ENCODE measurements at regions not wholly inside any gene's neighbourhood (a gene's known extent, or its start where the extent isn't known, plus 50 kb on each side); places are given as distances from the start of the nearest gene placed in this dataset.

- Histone ChIP-seq H3K9me2 (replicated peaks; ENCODE audit: insufficient read depth, low read length) (no peaks in the 10 kb centered on the region), H3K79me2 (ENCODE audit: insufficient read depth, low read length) (no peaks in the 10 kb centered on the region), H4K20me1 (ENCODE audit: low read depth, low read length) (no peaks in the 10 kb centered on the region), H3K27ac (ENCODE audit: low read depth, low read length) (no peak overlapping the region), H3K4me2 (ENCODE audit: low read depth, low read length, poor library complexity, severe bottlenecking) (no peak overlapping the region), H3K9me3 (ENCODE audit: insufficient read depth, low read length) (no peaks in the 10 kb centered on the region), H3K4me3 (ENCODE audit: insufficient read depth, low read length, poor library complexity, severe bottlenecking) (no peak overlapping the region), H3K36me3 (ENCODE audit: low read length) (no peaks in the 10 kb centered on the region), H3F3A (ENCODE audit: insufficient read depth) (no peaks in the 10 kb centered on the region), H3K9ac (ENCODE audit: low read length) (no peak overlapping the region), H3K27me3 (ENCODE audit: low read length) (no peaks in the 10 kb centered on the region), H2AFZ (ENCODE audit: low read depth, low read length, severe bottlenecking) (no peak overlapping the region)
- TF ChIP-seq CTCF (IDR thresholded peaks at IDR 0.05; ENCODE audit: insufficient read depth, low read length, poor library complexity, severe bottlenecking) (peak; percentile 83), EZH2phosphoT487 (conservative IDR thresholded peaks at IDR 0.05; ENCODE audit: low read length) (no peak)
Measured at GRCh38 chr1:112808861-112809684, 93.9 kb upstream of the PPM1J start.

- no peaks in the 10 kb centered on the region for H3K36me3 ChIP-seq (ENCODE audit: low read length)
- no peak overlapping the region for H3K4me2 ChIP-seq (ENCODE audit: low read depth, low read length, poor library complexity, severe bottlenecking)
- H3K9me3 ChIP-seq (ENCODE audit: insufficient read depth, low read length): no peaks in the 10 kb centered on the region
- H4K20me1 ChIP-seq (ENCODE audit: low read depth, low read length): no peaks in the 10 kb centered on the region
- no peaks in the 10 kb centered on the region for H3K79me2 ChIP-seq (ENCODE audit: insufficient read depth, low read length)
- no peak overlapping the region for H3K9ac ChIP-seq (ENCODE audit: low read length)
- no peak overlapping the region for H3K27ac ChIP-seq (ENCODE audit: low read depth, low read length)
- H2AFZ ChIP-seq (ENCODE audit: low read depth, low read length, severe bottlenecking): no peak overlapping the region
- H3K4me3 ChIP-seq (ENCODE audit: insufficient read depth, low read length, poor library complexity, severe bottlenecking): no peak overlapping the region
- H3K9me2 ChIP-seq (replicated peaks; ENCODE audit: insufficient read depth, low read length): no peaks in the 10 kb centered on the region
- TF ChIP-seq CTCF (IDR thresholded peaks at IDR 0.05; ENCODE audit: insufficient read depth, low read length, poor library complexity, severe bottlenecking) (no peak), EZH2phosphoT487 (conservative IDR thresholded peaks at IDR 0.05; ENCODE audit: low read length) (no peak)
- H3K27me3 ChIP-seq (ENCODE audit: low read length): no peaks in the 10 kb centered on the region
- H3F3A ChIP-seq (ENCODE audit: insufficient read depth): no peaks in the 10 kb centered on the region
Measured at GRCh38 chr1:112807999-112808398, 92.9 kb upstream of the PPM1J start.

- no peaks in the 10 kb centered on the region for H4K20me1 ChIP-seq (ENCODE audit: low read depth, low read length)
- H3K9me3 ChIP-seq (ENCODE audit: insufficient read depth, low read length): no peaks in the 10 kb centered on the region
- H3K4me3 ChIP-seq (ENCODE audit: insufficient read depth, low read length, poor library complexity, severe bottlenecking): no peak overlapping the region
- H3K27me3 ChIP-seq (ENCODE audit: low read length): no peaks in the 10 kb centered on the region
- H2AFZ ChIP-seq (ENCODE audit: low read depth, low read length, severe bottlenecking): no peak overlapping the region
- H3K9ac ChIP-seq (ENCODE audit: low read length): no peak overlapping the region
- H3K4me2 ChIP-seq (ENCODE audit: low read depth, low read length, poor library complexity, severe bottlenecking): no peak overlapping the region
- no peaks in the 10 kb centered on the region for H3F3A ChIP-seq (ENCODE audit: insufficient read depth)
- no peaks in the 10 kb centered on the region for H3K36me3 ChIP-seq (ENCODE audit: low read length)
- no peak overlapping the region for H3K27ac ChIP-seq (ENCODE audit: low read depth, low read length)
- H3K79me2 ChIP-seq (ENCODE audit: insufficient read depth, low read length): no peaks in the 10 kb centered on the region
- no peaks in the 10 kb centered on the region for H3K9me2 ChIP-seq (replicated peaks; ENCODE audit: insufficient read depth, low read length)
- TF ChIP-seq EZH2phosphoT487 (conservative IDR thresholded peaks at IDR 0.05; ENCODE audit: low read length): no peak
- TF ChIP-seq CTCF (IDR thresholded peaks at IDR 0.05; ENCODE audit: insufficient read depth, low read length, poor library complexity, severe bottlenecking): no peak
Measured at GRCh38 chr1:112807117-112807516, 92.0 kb upstream of the PPM1J start.
